Tibial artery (tissue), 4 donors: ENCODE measurements at regions not wholly inside any gene's neighbourhood (a gene's known extent, or its start where the extent isn't known, plus 50 kb on each side); places are given as distances from the start of the nearest gene placed in this dataset.

Source experiments
- DNase-seq, 2 donors: peaks; one replicate each; pipeline ENCODE4 v3.0.0-alpha.2; 2019
- H3K27ac ChIP-seq, 2 donors: fragments of 200-600 bp; sonication (generic) in 1 of 2; 1 replicate in 1 of 2; 2 replicates in 1 of 2; pipeline ENCODE4 v1.5.1; 2018 to 2019; ENCODE audit warnings: mild to moderate bottlenecking in 1 of 2
- H3K27me3 ChIP-seq, 2 donors: fragments of 200-600 bp; sonication (generic) in 1 of 2; one replicate each; pipeline versions ENCODE4 v1.5.1 to v1.6.0; 2016 to 2019
- H3K36me3 ChIP-seq, 3 donors: fragments of 200-600 bp; sonication (generic) in 2 of 3; one replicate each; pipeline ENCODE4 v1.5.1; 2016 to 2019; ENCODE audit warnings: mild to moderate bottlenecking in 2 of 3
- H3K4me1 ChIP-seq, 4 donors: fragments of 200-600 bp; sonication (generic) in 2 of 4; 1 replicate in 3 of 4; 2 replicates in 1 of 4; pipeline ENCODE4 v1.5.1; 2016 to 2019
- H3K4me3 ChIP-seq, 2 donors: fragments of 200-600 bp; sonication (generic) in 1 of 2; 1 replicate in 1 of 2; 2 replicates in 1 of 2; pipeline ENCODE4 v1.5.1; 2018 to 2019; ENCODE audit warnings: mild to moderate bottlenecking in 2 of 2
- H3K9me3 ChIP-seq, 3 donors: fragments of 200-600 bp; sonication (generic) in 1 of 3; one replicate each; pipeline ENCODE4 v1.5.1; 2016 to 2019
- intact Hi-C: fragments of 100-400 bp; cut with DNase I; formaldehyde crosslinking; loops from one replicate; pipeline ENCODE4 v1.15.0; 2023; ENCODE audit warnings: low total_unique reads
- TF ChIP-seq, protein P1 (sequence below), 2 experiments: fragments of 200-600 bp in 1 of 2; fragments of 450-650 bp in 1 of 2; IDR thresholded peaks; one replicate each; pipeline ENCODE4 v1.5.1; 2017 to 2019; ENCODE audit warnings: antibody characterized with exemption in 2 of 2, mild to moderate bottlenecking in 1 of 2, moderate library complexity in 1 of 2

DNA sequence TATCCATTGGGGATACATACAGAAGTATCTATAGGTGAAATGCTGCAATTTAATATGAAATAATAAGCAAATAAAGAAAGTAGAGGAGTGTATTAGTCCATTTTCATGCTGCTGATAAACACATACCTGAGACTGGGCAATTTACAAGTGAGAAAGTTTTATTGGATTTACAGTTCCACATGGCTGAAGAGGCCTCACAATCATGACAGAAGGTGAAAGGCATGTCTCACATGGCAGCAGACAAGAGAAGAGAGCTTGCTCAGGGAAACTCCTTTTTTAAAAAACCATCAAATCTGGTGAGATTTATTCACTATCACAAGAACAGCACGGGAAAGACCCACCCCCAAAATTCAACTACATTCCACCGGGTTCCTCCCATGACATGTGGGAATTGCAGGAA lies 82.8 kb upstream of the TRIM24 start:
- TF ChIP-seq, protein P1, sequence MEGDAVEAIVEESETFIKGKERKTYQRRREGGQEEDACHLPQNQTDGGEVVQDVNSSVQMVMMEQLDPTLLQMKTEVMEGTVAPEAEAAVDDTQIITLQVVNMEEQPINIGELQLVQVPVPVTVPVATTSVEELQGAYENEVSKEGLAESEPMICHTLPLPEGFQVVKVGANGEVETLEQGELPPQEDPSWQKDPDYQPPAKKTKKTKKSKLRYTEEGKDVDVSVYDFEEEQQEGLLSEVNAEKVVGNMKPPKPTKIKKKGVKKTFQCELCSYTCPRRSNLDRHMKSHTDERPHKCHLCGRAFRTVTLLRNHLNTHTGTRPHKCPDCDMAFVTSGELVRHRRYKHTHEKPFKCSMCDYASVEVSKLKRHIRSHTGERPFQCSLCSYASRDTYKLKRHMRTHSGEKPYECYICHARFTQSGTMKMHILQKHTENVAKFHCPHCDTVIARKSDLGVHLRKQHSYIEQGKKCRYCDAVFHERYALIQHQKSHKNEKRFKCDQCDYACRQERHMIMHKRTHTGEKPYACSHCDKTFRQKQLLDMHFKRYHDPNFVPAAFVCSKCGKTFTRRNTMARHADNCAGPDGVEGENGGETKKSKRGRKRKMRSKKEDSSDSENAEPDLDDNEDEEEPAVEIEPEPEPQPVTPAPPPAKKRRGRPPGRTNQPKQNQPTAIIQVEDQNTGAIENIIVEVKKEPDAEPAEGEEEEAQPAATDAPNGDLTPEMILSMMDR (IDR thresholded peaks at IDR 0.05), result no peak
- H3K9me3 ChIP-seq, result no peaks in the 10 kb centered on the region
- H3K4me1 ChIP-seq, result no peaks in the 10 kb centered on the region
- H3K27me3 ChIP-seq, result no peaks in the 10 kb centered on the region
- DNase-seq, result no peak
- no peaks in the 10 kb centered on the region for H3K36me3 ChIP-seq
- no peak overlapping the region for H3K4me3 ChIP-seq
- intact Hi-C loops, result no loop called here
- no peak overlapping the region for H3K27ac ChIP-seq

DNA sequence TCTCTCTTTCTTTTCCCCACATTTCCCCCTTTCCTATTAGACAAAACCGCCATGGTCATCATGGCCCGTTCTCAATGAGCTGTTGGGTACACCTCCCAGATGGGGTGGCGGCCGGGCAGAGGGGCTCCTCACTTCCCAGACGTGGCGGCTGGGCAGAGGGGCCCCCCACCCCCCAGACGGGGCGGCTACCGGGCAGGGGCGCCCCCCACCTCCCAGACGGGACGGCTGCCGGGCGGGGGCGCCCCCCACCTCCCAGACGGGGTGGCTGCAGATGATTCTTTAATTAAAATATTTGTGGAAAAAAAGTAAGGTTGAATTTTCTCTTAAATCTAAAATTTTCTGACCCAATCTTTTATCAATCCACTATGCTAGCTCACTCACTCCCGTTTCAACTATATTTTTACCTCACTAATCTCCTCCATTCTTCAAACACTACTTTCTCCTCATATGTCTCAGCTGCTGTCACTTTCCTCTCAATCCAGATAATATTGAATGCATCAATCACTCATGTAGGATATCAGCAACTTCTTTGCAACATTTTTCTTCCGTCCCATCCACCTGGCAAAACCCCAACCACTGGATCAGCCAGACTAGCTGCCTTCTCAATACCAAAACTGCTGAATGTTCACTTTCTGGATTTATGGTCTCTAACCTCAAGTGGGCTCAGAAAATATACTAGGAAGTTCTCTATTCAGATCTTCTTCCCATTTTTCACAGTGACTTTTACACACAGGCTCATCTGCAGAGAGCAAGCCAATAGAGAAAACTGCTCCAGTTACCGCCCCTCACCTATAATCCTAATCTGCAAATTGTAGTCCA lies 81.1 kb upstream of the TRIM24 start:
- no peaks in the 10 kb centered on the region for H3K9me3 ChIP-seq

DNA sequence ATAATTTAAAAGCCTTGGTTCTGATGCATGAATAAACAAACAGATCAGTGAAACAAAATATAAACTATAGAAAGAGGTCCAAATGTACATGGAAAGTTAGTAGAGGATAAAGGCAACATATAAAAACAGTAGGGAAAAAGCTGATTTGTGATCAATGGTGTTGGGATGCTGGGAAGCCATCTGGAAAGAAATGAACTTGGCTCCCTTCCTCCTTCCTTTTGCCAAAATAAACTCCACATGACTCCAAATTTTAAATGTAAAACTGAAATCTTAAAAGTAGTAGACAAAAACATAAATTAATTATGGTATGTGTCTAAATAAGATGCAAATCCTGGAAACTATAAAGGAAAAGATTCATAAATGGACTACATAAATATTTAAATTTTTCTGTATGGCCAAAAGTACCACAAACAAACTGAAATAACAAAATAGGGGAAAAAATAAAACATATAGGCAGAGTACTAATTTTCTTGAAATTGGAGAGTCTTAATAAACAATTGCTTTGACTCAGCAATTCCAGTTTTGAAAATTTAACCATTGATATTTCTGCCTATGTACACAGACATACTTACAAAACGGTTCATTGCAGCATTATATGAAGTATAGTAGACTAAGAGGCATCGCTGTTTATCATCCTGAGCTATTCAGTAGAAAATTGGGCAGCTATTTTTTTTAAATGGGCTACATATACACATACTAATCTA lies 77.0 kb upstream of the TRIM24 start:
- no peak for DNase-seq
- Histone ChIP-seq H3K36me3 (no peaks in the 10 kb centered on the region), H3K9me3 (no peaks in the 10 kb centered on the region), H3K4me3 (no peak overlapping the region), H3K27ac (no peak overlapping the region), H3K27me3 (no peaks in the 10 kb centered on the region), H3K4me1 (no peaks in the 10 kb centered on the region)
- intact Hi-C loops, result no loop called here
- TF ChIP-seq, protein P1 (IDR thresholded peaks at IDR 0.05), result no peak

More for the DNA sequence above, 81.1 kb upstream of the TRIM24 start:
- no peaks in the 10 kb centered on the region for H3K4me1 ChIP-seq
- TF ChIP-seq, protein P1 (IDR thresholded peaks at IDR 0.05), result no peak
- H3K27ac ChIP-seq, result no peak overlapping the region
- no peaks in the 10 kb centered on the region for H3K27me3 ChIP-seq
- DNase-seq, result no peak
- H3K4me3 ChIP-seq, result no peak overlapping the region
- H3K36me3 ChIP-seq, result no peaks in the 10 kb centered on the region
- intact Hi-C loops, result no loop called here

DNA sequence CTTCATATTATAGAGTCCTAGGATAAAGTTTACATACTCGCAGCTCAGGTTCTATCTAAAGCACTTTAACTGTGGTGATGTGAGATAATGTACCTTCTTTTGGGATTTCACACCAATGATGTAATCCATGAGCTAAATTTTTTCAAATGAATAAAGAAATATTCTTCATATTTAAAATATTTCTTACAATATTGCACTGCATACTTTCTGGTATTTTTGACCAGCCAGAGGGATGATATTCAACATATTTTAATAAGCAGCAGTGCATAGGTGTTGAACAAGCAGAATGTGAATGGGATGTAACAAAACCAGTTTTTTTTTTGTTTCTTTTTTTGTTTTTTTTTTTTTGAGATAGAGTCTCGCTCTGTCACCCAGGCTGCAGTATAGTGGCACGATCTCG lies 73.2 kb upstream of the TRIM24 start:
- Histone ChIP-seq H3K9me3 (no peaks in the 10 kb centered on the region), H3K4me3 (no peak overlapping the region), H3K27me3 (no peaks in the 10 kb centered on the region), H3K27ac (no peak overlapping the region), H3K36me3 (no peaks in the 10 kb centered on the region), H3K4me1 (no peaks in the 10 kb centered on the region)
- TF ChIP-seq, protein P1 (IDR thresholded peaks at IDR 0.05), result no peak
- intact Hi-C loops, result no loop called here
- no peak for DNase-seq

DNA sequence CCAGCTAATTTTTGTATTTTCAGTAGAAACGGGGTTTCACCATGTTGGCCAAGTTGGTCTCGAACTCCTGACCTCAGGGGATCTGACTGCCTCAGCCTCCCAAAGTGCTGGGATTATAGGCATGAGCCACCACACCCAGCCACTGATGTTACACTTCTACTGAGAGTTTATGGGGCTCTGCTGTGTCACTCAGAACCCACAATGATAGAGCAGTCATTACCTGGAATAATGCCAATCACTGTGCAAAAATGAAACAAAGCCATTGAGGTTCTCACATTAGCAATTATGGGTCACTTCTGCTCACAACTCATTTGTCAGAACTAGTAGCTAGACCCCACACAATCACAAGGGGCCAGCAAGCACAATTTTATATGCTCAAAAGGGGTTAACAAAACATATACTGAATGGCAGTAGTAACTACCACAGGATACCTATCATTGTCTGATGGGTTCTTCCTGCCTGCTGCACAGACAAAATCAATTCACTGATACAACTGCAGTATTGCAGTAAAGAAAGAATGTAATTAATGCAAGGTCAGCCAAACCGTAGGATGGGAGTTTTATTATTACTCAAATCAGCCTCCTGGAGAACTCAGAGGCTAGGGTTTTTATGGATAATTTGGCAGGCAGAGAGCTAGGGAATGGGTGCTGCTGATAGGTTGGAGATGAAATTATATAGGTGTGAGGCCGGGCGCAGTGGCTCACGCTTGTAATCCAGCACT lies 72.1 kb upstream of the TRIM24 start:
- H3K27ac ChIP-seq, result no peak overlapping the region
- DNase-seq, result no peak
- no peaks in the 10 kb centered on the region for H3K9me3 ChIP-seq
- H3K4me3 ChIP-seq, result no peak overlapping the region
- no peaks in the 10 kb centered on the region for H3K27me3 ChIP-seq
- TF ChIP-seq, protein P1 (IDR thresholded peaks at IDR 0.05), result no peak
- no peaks in the 10 kb centered on the region for H3K36me3 ChIP-seq
- intact Hi-C loops, result no loop called here
- H3K4me1 ChIP-seq, result no peaks in the 10 kb centered on the region
